CD14-positive monocyte (primary cell): ENCODE measurements at regions not wholly inside any gene's neighbourhood (a gene's known extent, or its start where the extent isn't known, plus 50 kb on each side); places are given as distances from the start of the nearest gene placed in this dataset.

ENCODE experiments used
- DNase-seq, 3 donors: peaks; one replicate each; pipeline ENCODE4 v3.0.0-alpha.2; 2011 to 2022
- H2AFZ ChIP-seq: 2 replicates; pipeline ENCODE4 v1.6.0; 2012; ENCODE audit warnings: mild to moderate bottlenecking, low read depth, low read length, inconsistent platforms; ENCODE audit not compliant: insufficient read depth, poor library complexity, severe bottlenecking
- H3K27ac ChIP-seq, 2 donors: 1 replicate in 1 of 2; 2 replicates in 1 of 2; pipeline ENCODE4 v1.5.1; 2012 to 2013; ENCODE audit warnings: low read length in 2 of 2, control low read depth in 1 of 2, inconsistent platforms in 1 of 2, low read depth in 1 of 2, mild to moderate bottlenecking in 1 of 2
- H3K27me3 ChIP-seq, 2 donors: one replicate each; pipeline versions ENCODE4 v1.6.0 to v1.6.1; 2011 to 2013; ENCODE audit warnings: low read length in 2 of 2; ENCODE audit not compliant: control insufficient read depth in 2 of 2, insufficient read depth in 2 of 2
- H3K36me3 ChIP-seq, 2 donors: replicated peaks in 1 of 2; 1 replicate in 1 of 2; 2 replicates in 1 of 2; pipeline versions ENCODE4 v1.5.1 to v1.6.1; 2012 to 2013; ENCODE audit warnings: low read length in 2 of 2, control low read depth in 1 of 2, inconsistent platforms in 1 of 2, mild to moderate bottlenecking in 1 of 2; ENCODE audit not compliant: insufficient read depth in 2 of 2, control insufficient read depth in 1 of 2
- H3K4me1 ChIP-seq, 2 donors: 1 replicate in 1 of 2; 2 replicates in 1 of 2; pipeline versions ENCODE4 v1.5.1 to v1.6.1; 2012 to 2013; ENCODE audit warnings: low read length in 2 of 2, control low read depth in 1 of 2, inconsistent platforms in 1 of 2, mild to moderate bottlenecking in 1 of 2, moderate library complexity in 1 of 2; ENCODE audit not compliant: insufficient read depth in 2 of 2, control insufficient read depth in 1 of 2
- H3K4me2 ChIP-seq: replicated peaks from 2 replicates; pipeline ENCODE3; 2012; ENCODE audit warnings: low read length, moderate library complexity, mild to moderate bottlenecking; ENCODE audit not compliant: poor library complexity, severe bottlenecking; ENCODE audit errors: extremely low read depth
- H3K4me3 ChIP-seq, 3 experiments: fragments of 200-600 bp in 1 of 3; sonication (generic) in 1 of 3; replicated peaks in 1 of 3; 1 replicate in 2 of 3; 2 replicates in 1 of 3; pipeline ENCODE4 v1.5.1; 2011 to 2013; ENCODE audit warnings: low read length in 3 of 3, mild to moderate bottlenecking in 3 of 3, control low read depth in 2 of 3, low read depth in 2 of 3, inconsistent platforms in 1 of 3, moderate library complexity in 1 of 3
- H3K79me2 ChIP-seq: 2 replicates; pipeline ENCODE4 v1.6.0; 2012; ENCODE audit warnings: mild to moderate bottlenecking, control low read depth, inconsistent platforms, low read length, moderate library complexity; ENCODE audit not compliant: insufficient read depth
- H3K9ac ChIP-seq: 2 replicates; pipeline ENCODE4 v1.6.0; 2017; ENCODE audit warnings: low read length, mild to moderate bottlenecking; ENCODE audit not compliant: insufficient read depth, poor library complexity, severe bottlenecking
- H3K9me3 ChIP-seq, 2 donors: replicated peaks in 1 of 2; 1 replicate in 1 of 2; 2 replicates in 1 of 2; pipeline versions ENCODE4 v1.5.1 to v1.6.1; 2012 to 2013; ENCODE audit warnings: low read length in 2 of 2, control low read depth in 1 of 2; ENCODE audit not compliant: control insufficient read depth in 1 of 2, insufficient read depth in 1 of 2
- H4K20me1 ChIP-seq: 2 replicates; pipeline ENCODE4 v1.6.0; 2012; ENCODE audit warnings: mild to moderate bottlenecking, low read length, control low read depth, moderate library complexity; ENCODE audit not compliant: insufficient read depth
- H3K27ac Mint-ChIP-seq, 7 donors: one replicate each; pipeline ENCODE4 v1.8.0; 2020; ENCODE audit warnings: mild to moderate bottlenecking in 7 of 7, mixed read lengths in 7 of 7, moderate library complexity in 6 of 7, inconsistent platforms in 2 of 7
- H3K27me3 Mint-ChIP-seq, 3 donors: one replicate each; pipeline ENCODE4 v1.8.0; 2021 to 2022; ENCODE audit warnings: low read depth in 3 of 3, mild to moderate bottlenecking in 3 of 3, mixed read lengths in 3 of 3, moderate library complexity in 3 of 3, inconsistent platforms in 1 of 3
- H3K36me3 Mint-ChIP-seq, 2 donors: one replicate each; pipeline ENCODE4 v1.8.0; 2020; ENCODE audit warnings: mixed read lengths in 2 of 2, inconsistent platforms in 1 of 2, mild to moderate bottlenecking in 1 of 2
- H3K4me1 Mint-ChIP-seq: one replicate; pipeline ENCODE4 v1.8.0; 2020; ENCODE audit warnings: mild to moderate bottlenecking, mixed read lengths
- H3K4me3 Mint-ChIP-seq, 2 donors: one replicate each; pipeline ENCODE4 v1.8.0; 2020; ENCODE audit warnings: mild to moderate bottlenecking in 2 of 2, mixed read lengths in 2 of 2, moderate library complexity in 1 of 2
- H3K9me3 Mint-ChIP-seq, 7 donors: one replicate each; pipeline ENCODE4 v1.8.0; 2020 to 2022; ENCODE audit warnings: mixed read lengths in 7 of 7, mild to moderate bottlenecking in 6 of 7, moderate library complexity in 6 of 7, inconsistent platforms in 2 of 7
- CTCF ChIP-seq: fragments of 200-600 bp; IDR thresholded peaks from one replicate; pipeline ENCODE4 v1.8.0; 2022; ENCODE audit warnings: antibody characterized with exemption, mild to moderate bottlenecking
- WGBS: methylation state at CpG from one replicate; pipeline ENCODE4 v1.1.5; 2013; ENCODE audit warnings: missing lambda C conversion rate; ENCODE audit not compliant: insufficient coverage; 5-methylcytosine and 5-hydroxymethylcytosine counted together
- intact Hi-C, 2 donors: fragments of 100-400 bp; cut with micrococcal nuclease; formaldehyde crosslinking; loops; one replicate each; pipeline versions ENCODE4 v1.15.0 to v1.15.1; 2023

DNA sequence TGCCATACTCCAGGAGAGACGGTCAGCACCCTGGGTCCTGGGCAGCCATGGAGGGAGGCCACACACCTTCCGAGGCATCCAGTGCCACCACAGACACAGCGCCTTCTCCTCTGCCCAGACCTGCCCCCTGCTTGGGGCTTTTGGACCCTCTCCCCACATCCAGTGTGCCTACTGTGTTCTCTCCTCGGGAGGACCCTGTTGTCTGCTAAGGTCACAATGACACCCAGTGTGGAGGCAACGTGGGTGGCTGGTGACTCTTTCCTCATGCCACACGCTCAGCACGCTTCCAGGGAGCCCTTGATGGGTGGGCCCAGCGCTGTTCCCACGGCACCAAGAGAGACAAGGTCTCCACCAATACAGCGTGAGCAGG, 251.9 kb downstream of the EIPR1 start:
- Histone ChIP-seq H3K9me3 (no peaks in the 10 kb centered on the region), H4K20me1 (no peaks in the 10 kb centered on the region), H3K4me1 (no peaks in the 10 kb centered on the region), H3K9ac (no peak overlapping the region), H2AFZ (no peak overlapping the region), H3K4me2 (no peak overlapping the region), H3K79me2 (no peaks in the 10 kb centered on the region), H3K27me3 (no peaks in the 10 kb centered on the region), H3K27ac (no peak overlapping the region), H3K4me3 (no peak overlapping the region), H3K36me3 (no peaks in the 10 kb centered on the region)
- H3K4me1 Mint-ChIP-seq: no peaks in the 10 kb centered on the region
- no peak for DNase-seq
- TF ChIP-seq CTCF: no peak
- no peak overlapping the region for H3K4me3 Mint-ChIP-seq
- intact Hi-C loops: no loop called here
- WGBS: 89% methylated on average over 7 of the region's 10 CpGs
- peaks cover 0 to 3% (median 0%) of the 10 kb centered on the region in 7 donors for H3K9me3 Mint-ChIP-seq
- H3K27ac Mint-ChIP-seq: no peak overlapping the region
- H3K27me3 Mint-ChIP-seq: peaks cover 2 to 11% (median 4%) of the 10 kb centered on the region in 3 donors
- H3K36me3 Mint-ChIP-seq: no peaks in the 10 kb centered on the region

DNA sequence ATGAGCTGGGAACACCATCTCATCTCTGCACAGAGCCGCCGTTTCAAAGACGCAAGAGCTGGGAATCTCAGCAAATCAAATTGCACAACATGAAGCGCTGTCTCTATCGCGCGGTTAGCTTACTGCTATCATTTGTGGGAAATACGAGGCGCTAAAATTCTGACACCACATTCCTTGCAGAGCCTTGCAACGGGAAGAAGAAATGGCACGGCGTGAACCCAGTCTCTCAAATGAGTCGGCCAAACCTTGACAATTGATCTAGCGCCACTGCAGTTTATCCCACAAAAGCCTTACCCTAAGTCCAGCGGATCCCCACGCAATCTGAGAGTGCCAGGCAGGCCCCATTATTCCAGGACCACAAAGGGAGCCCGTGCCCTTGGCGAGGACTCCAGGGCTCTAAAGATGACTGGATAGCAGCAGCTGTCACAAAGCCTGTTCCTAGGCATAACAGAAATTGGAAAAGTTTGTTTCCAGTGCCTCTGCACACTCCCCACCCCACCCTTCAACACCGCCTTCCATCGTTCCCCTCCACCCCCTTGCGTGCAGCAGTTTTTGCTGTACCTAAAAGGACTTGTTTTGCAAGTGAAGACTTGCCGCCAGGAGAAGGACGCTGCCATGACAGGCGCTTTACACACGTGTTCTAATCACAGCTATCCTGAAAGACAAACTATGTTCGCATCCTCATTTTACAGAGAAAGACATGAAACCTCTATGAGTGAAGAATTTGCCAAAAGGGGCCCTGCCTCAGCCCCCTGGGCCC, 252.4 kb downstream of the EIPR1 start:
- H3K27ac Mint-ChIP-seq: peak overlapping the region in 1 of 7 donors; percentile 23
- intact Hi-C loops: no loop called here
- H3K27me3 ChIP-seq: no peaks in the 10 kb centered on the region
- H3K9me3 Mint-ChIP-seq: peaks cover 0 to 3% (median 0%) of the 10 kb centered on the region in 7 donors
- no peak overlapping the region for H3K9ac ChIP-seq
- no peak overlapping the region for H3K27ac ChIP-seq
- no peak overlapping the region for H2AFZ ChIP-seq
- H3K36me3 ChIP-seq: no peaks in the 10 kb centered on the region
- no peak for TF ChIP-seq CTCF
- H3K4me3 Mint-ChIP-seq: no peak overlapping the region
- no peak overlapping the region for H3K4me3 ChIP-seq
- H3K4me1 ChIP-seq: no peaks in the 10 kb centered on the region
- H3K79me2 ChIP-seq: no peaks in the 10 kb centered on the region
- no peaks in the 10 kb centered on the region for H3K36me3 Mint-ChIP-seq
- H4K20me1 ChIP-seq: no peaks in the 10 kb centered on the region
- H3K4me1 Mint-ChIP-seq: no peaks in the 10 kb centered on the region
- H3K27me3 Mint-ChIP-seq: peaks cover 0 to 8% (median 4%) of the 10 kb centered on the region in 3 donors
- no peaks in the 10 kb centered on the region for H3K9me3 ChIP-seq
- no peak for DNase-seq
- 87% methylated on average over 26 of the region's 26 CpGs for WGBS
- H3K4me2 ChIP-seq: no peak overlapping the region
